Kidney (tissue), 10 donors: ENCODE measurements at regions not wholly inside any gene's neighbourhood (a gene's known extent, or its start where the extent isn't known, plus 50 kb on each side); places are given as distances from the start of the nearest gene placed in this dataset.
"Not testable (repeated sequence)": the region's sequence is repeated elsewhere in the genome, so short reads cannot be mapped to it uniquely, and the experiment has no call there.

ENCODE experiments used
- DNase-seq, 5 donors: peaks; one replicate each; pipeline ENCODE4 v3.0.0-alpha.2; 2013 to 2020
- FAIRE-seq: peaks from 2 replicates; lab custom pipeline; 2012; peaks lifted over from hg19 to GRCh38; lab: Jason Lieb, UNC
- H3K27ac ChIP-seq, 2 donors: one replicate each; pipeline ENCODE4 v1.7.0; 2013; ENCODE audit warnings: low read depth in 2 of 2, low read length in 2 of 2, inconsistent platforms in 1 of 2
- H3K27me3 ChIP-seq: one replicate; pipeline ENCODE4 v1.7.1; 2013; ENCODE audit warnings: low read length, inconsistent platforms; ENCODE audit not compliant: control insufficient read depth, insufficient read depth
- H3K36me3 ChIP-seq, 3 donors: one replicate each; pipeline versions ENCODE4 v1.7.0 to v1.7.1; 2013; ENCODE audit warnings: low read length in 3 of 3, control low read depth in 1 of 3, inconsistent platforms in 1 of 3; ENCODE audit not compliant: insufficient read depth in 3 of 3, control insufficient read depth in 2 of 3
- H3K4me1 ChIP-seq, 3 donors: one replicate each; pipeline versions ENCODE4 v1.7.0 to v1.7.1; 2013; ENCODE audit warnings: low read length in 3 of 3, inconsistent platforms in 1 of 3, low read depth in 1 of 3; ENCODE audit not compliant: control insufficient read depth in 2 of 3, insufficient read depth in 2 of 3
- H3K4me3 ChIP-seq, 3 donors: one replicate each; pipeline versions ENCODE4 v1.7.0 to v1.8.1; 2013; ENCODE audit warnings: low read length in 3 of 3, control low read depth in 1 of 3, inconsistent platforms in 1 of 3
- H3K9ac ChIP-seq, 3 donors: one replicate each; pipeline versions ENCODE4 v1.7.0 to v1.7.1; 2013; ENCODE audit warnings: low read length in 3 of 3, control low read depth in 1 of 3, inconsistent platforms in 1 of 3
- H3K9me3 ChIP-seq, 3 donors: one replicate each; pipeline versions ENCODE4 v1.7.0 to v1.7.1; 2013; ENCODE audit warnings: low read length in 3 of 3, control low read depth in 1 of 3, inconsistent platforms in 1 of 3; ENCODE audit not compliant: control insufficient read depth in 2 of 3, insufficient read depth in 1 of 3
- intact Hi-C: fragments of 100-400 bp; cut with DNase I; formaldehyde crosslinking; loops from one replicate; pipeline ENCODE4 v1.11.1; 2022
- donor health status: control.
- donor health status: control.
- donor health status: DM: yes; HTN: yes; CAD: no.
- donor health status: Normal renal cell carcinoma (clear cell type).

GRCh38 chr7:76912011-76912814 lies 119.9 kb downstream of the SPDYE17 start:
- H3K36me3 ChIP-seq, H3K27ac ChIP-seq, H3K27me3 ChIP-seq, H3K9ac ChIP-seq, intact Hi-C loops, H3K4me1 ChIP-seq, DNase-seq, FAIRE-seq, H3K9me3 ChIP-seq: not testable (repeated sequence)
- peak overlapping the region in 1 of 3 donors; percentile 24 for H3K4me3 ChIP-seq

GRCh38 chr7:76904688-76905087 lies 127.5 kb downstream of the SPDYE17 start:
- H3K9me3 ChIP-seq, FAIRE-seq, H3K4me1 ChIP-seq, H3K9ac ChIP-seq, H3K27ac ChIP-seq, intact Hi-C loops, H3K4me3 ChIP-seq, DNase-seq, H3K27me3 ChIP-seq, H3K36me3 ChIP-seq: not testable (repeated sequence)

- H3K27me3 ChIP-seq, H3K9ac ChIP-seq, FAIRE-seq, intact Hi-C loops, DNase-seq, H3K4me3 ChIP-seq, H3K9me3 ChIP-seq, H3K27ac ChIP-seq, H3K36me3 ChIP-seq, H3K4me1 ChIP-seq: not testable (repeated sequence)
Measured at GRCh38 chr7:76901944-76902710, 130.0 kb downstream of the SPDYE17 start.

DNA sequence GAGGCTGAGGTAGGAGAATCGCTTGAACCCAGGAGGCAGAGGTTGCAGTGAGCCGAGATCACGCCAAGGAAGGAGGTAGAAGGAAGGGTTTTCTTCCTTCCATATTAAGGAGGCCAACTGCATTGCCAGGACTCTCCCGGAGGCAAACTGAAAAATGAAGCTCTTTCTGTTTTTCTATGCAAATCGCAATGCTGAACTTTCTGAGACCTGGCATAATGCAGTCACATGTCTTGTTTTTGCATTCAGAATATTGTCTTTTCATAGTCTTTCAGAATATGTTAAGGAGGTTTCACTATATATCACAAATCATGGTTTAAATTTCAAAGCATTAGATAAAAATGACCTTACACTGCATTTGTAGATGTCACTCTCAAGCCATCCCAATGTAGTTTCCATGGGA lies 133.4 kb downstream of the SPDYE17 start:
- H3K27ac ChIP-seq, H3K4me1 ChIP-seq, H3K9ac ChIP-seq, H3K27me3 ChIP-seq, H3K9me3 ChIP-seq, intact Hi-C loops, FAIRE-seq, DNase-seq, H3K4me3 ChIP-seq, H3K36me3 ChIP-seq: not testable (repeated sequence)

DNA sequence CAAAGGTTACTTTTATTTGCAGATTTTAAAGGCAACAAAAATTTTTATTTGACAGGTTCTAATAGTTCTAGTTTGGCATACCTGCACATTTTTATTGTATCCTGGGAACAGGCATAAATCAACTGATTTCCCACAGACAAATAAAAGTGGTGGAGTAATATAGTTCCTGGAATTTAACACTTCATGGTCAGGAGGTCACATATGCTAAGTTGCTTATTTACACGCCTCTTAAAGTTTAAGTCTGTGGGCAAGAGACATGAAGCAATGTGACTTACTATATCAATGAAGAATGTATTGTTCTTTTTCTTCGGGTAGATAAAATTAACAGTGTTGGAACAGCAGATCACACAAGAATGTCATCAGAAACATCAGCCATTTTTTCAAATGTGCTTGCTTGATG lies 135.2 kb downstream of the SPDYE17 start:
- H3K9me3 ChIP-seq, H3K27me3 ChIP-seq, H3K9ac ChIP-seq, H3K4me3 ChIP-seq, H3K4me1 ChIP-seq, H3K27ac ChIP-seq, H3K36me3 ChIP-seq, FAIRE-seq, DNase-seq, intact Hi-C loops: not testable (repeated sequence)

GRCh38 chr7:76895696-76896095 lies 136.5 kb downstream of the SPDYE17 start:
- FAIRE-seq, H3K4me1 ChIP-seq, H3K4me3 ChIP-seq, H3K27ac ChIP-seq, H3K27me3 ChIP-seq, H3K9me3 ChIP-seq, H3K9ac ChIP-seq, H3K36me3 ChIP-seq, intact Hi-C loops: not testable (repeated sequence)
- DNase-seq: peak in 1 of 5 donors; percentile 7

GRCh38 chr7:76891771-76892170 lies 140.4 kb downstream of the SPDYE17 start:
- H3K9ac ChIP-seq, H3K36me3 ChIP-seq, H3K4me1 ChIP-seq, H3K27ac ChIP-seq, DNase-seq, H3K27me3 ChIP-seq, H3K9me3 ChIP-seq, intact Hi-C loops, H3K4me3 ChIP-seq, FAIRE-seq: not testable (repeated sequence)

DNA sequence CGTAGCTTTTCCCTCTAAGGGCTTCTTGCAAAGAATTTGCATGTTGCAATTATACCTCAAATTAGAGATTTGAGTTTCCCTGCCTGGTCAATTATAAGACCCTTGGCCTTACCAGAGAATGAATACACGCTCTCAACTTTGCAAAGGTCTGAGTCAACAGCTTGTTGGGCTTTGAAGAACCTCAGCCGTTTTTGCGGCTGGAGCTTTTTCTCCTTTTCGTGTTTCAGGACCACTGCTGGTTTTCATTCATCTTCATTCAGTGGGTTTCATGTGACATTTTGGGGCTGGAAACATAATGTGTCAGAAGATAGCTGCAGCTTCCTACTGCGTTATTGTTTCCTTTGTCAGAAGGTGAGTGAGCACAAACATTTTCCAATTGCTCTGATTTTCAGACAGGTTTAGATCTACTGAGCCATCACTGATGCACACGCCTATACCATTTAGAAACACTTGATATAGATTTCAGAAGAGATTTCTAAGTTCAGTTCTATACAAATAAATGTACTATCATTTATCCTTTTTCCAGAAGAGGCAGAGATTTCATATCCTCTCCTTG lies 152.3 kb downstream of the SPDYE17 start:
- H3K27me3 ChIP-seq: not testable (repeated sequence)

More for the DNA sequence above, 152.3 kb downstream of the SPDYE17 start:
- H3K27ac ChIP-seq, H3K9ac ChIP-seq, intact Hi-C loops, H3K9me3 ChIP-seq, H3K36me3 ChIP-seq, H3K4me3 ChIP-seq, DNase-seq, FAIRE-seq, H3K4me1 ChIP-seq: not testable (repeated sequence)
